HEK293T (cell line): ENCODE measurements at regions not wholly inside any gene's neighbourhood (a gene's known extent, or its start where the extent isn't known, plus 50 kb on each side); places are given as distances from the start of the nearest gene placed in this dataset.

Source experiments
- CTCF ChIA-PET: fragments of 350-600 bp; formaldehyde crosslinking; extraction: SDS; loops from one replicate; lab custom pipeline; 2021; ENCODE audit warnings: antibody characterized with exemption, inconsistent platforms; lab: Yijun Ruan, JAX
- POLR2A ChIA-PET: fragments of 350-600 bp; formaldehyde crosslinking; extraction: SDS; loops from one replicate; lab custom pipeline; 2020; ENCODE audit warnings: antibody characterized with exemption, inconsistent platforms; lab: Yijun Ruan, JAX
- DNase-seq: peaks from one replicate; pipeline ENCODE4 v3.0.0; 2012; ENCODE audit warnings: mixed read lengths; ENCODE audit errors: extremely low spot score
- ARNT ChIP-seq: fragments of 450-650 bp; IDR thresholded peaks from 2 replicates; pipeline ENCODE4 v1.6.1; 2017; ENCODE audit warnings: mild to moderate bottlenecking
- BHLHE40 ChIP-seq: fragments of 450-650 bp; IDR thresholded peaks from 2 replicates; pipeline ENCODE4 v1.6.1; 2016; ENCODE audit warnings: mild to moderate bottlenecking, moderate library complexity, borderline replicate concordance
- CTBP1 ChIP-seq: fragments of 450-650 bp; IDR thresholded peaks from 2 replicates; pipeline ENCODE4 v1.6.1; 2016; ENCODE audit warnings: borderline replicate concordance
- ELF4 ChIP-seq: fragments of 450-650 bp; IDR thresholded peaks from 2 replicates; pipeline ENCODE4 v1.6.1; 2017; ENCODE audit warnings: antibody characterized with exemption
- FOXA1 ChIP-seq: fragments of 450-650 bp; IDR thresholded peaks from 2 replicates; pipeline ENCODE4 v1.6.1; 2016; ENCODE audit warnings: mild to moderate bottlenecking
- FOXK2 ChIP-seq: fragments of 450-650 bp; IDR thresholded peaks from 2 replicates; pipeline ENCODE4 v1.6.1; 2016; ENCODE audit warnings: mild to moderate bottlenecking
- FOXM1 ChIP-seq: fragments of 450-650 bp; IDR thresholded peaks from 2 replicates; pipeline ENCODE4 v1.6.1; 2017; ENCODE audit warnings: mild to moderate bottlenecking, borderline replicate concordance
- HDGF ChIP-seq: fragments of 450-650 bp; IDR thresholded peaks from 2 replicates; pipeline ENCODE4 v1.6.1; 2017; ENCODE audit warnings: antibody characterized with exemption, borderline replicate concordance
- L3MBTL2 ChIP-seq: fragments of 450-650 bp; conservative IDR thresholded peaks from 2 replicates; pipeline ENCODE4 v1.6.1; 2016; ENCODE audit warnings: mild to moderate bottlenecking
- LEF1 ChIP-seq: fragments of 450-650 bp; IDR thresholded peaks from 2 replicates; pipeline ENCODE4 v1.6.1; 2017; ENCODE audit warnings: mild to moderate bottlenecking, borderline replicate concordance
- NFRKB ChIP-seq: fragments of 450-650 bp; IDR thresholded peaks from 2 replicates; pipeline ENCODE4 v1.6.1; 2016; ENCODE audit warnings: mild to moderate bottlenecking, moderate library complexity
- PKNOX1 ChIP-seq: fragments of 450-650 bp; IDR thresholded peaks from 2 replicates; pipeline ENCODE4 v1.6.1; 2016
- SP1 ChIP-seq: fragments of 450-650 bp; IDR thresholded peaks from 2 replicates; pipeline ENCODE4 v1.6.1; 2017
- SUZ12 ChIP-seq: fragments of 450-650 bp; IDR thresholded peaks from 2 replicates; pipeline ENCODE4 v1.6.1; 2016; ENCODE audit warnings: mild to moderate bottlenecking
- TARDBP ChIP-seq: fragments of 450-650 bp; IDR thresholded peaks from 2 replicates; pipeline ENCODE4 v1.6.1; 2016
- ZNF384 ChIP-seq: fragments of 450-650 bp; IDR thresholded peaks from 2 replicates; pipeline ENCODE4 v1.6.1; 2016

- POLR2A ChIA-PET: no interaction called here
- CTCF ChIA-PET: no interaction called here
- no peak for DNase-seq
These were observed 649.4 kb upstream of the KIRREL3 start for GRCh38 chr11:127649958-127650357.

DNA sequence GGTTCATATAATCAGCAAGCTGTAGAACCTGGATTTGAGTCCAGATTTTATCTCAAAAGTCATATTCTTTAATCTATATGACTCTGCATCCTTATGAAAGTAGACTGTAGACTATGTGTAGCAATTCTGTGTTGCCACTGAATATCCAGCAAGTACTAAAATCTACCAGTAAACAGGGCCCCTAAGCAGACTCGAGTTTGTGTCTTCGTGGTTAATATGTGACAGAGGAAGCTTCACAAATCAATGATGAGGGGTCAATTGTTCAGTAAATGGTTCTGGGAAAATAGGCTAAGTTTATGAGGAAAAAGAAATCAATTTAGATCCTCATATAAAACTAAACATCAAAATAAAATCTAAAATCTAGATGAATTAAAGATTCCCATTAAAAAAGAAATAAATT, 648.5 kb upstream of the KIRREL3 start:
- CTCF ChIA-PET: no interaction called here
- no peak for TF ChIP-seq L3MBTL2
- no peak for TF ChIP-seq FOXK2
- TF ChIP-seq TARDBP: no peak
- no peak for TF ChIP-seq CTBP1
- TF ChIP-seq FOXA1: no peak
- no peak for TF ChIP-seq FOXM1
- no peak for TF ChIP-seq ARNT
- TF ChIP-seq SP1: no peak
- TF ChIP-seq PKNOX1: no peak
- TF ChIP-seq HDGF: no peak
- no peak for TF ChIP-seq NFRKB
- TF ChIP-seq BHLHE40: no peak
- TF ChIP-seq ELF4: no peak
- no peak for TF ChIP-seq SUZ12
- no peak for TF ChIP-seq ZNF384
- TF ChIP-seq LEF1: no peak
- POLR2A ChIA-PET: no interaction called here
- DNase-seq: no peak

More at GRCh38 chr11:127649958-127650357, 649.4 kb upstream of the KIRREL3 start:
- TF ChIP-seq LEF1: no peak
- no peak for TF ChIP-seq SUZ12
- no peak for TF ChIP-seq TARDBP
- TF ChIP-seq L3MBTL2: no peak
- no peak for TF ChIP-seq BHLHE40
- TF ChIP-seq ZNF384: no peak
- TF ChIP-seq FOXM1: no peak
- no peak for TF ChIP-seq CTBP1
- TF ChIP-seq FOXA1: no peak
- no peak for TF ChIP-seq HDGF
- no peak for TF ChIP-seq ELF4
- no peak for TF ChIP-seq SP1
- TF ChIP-seq NFRKB: no peak
- no peak for TF ChIP-seq FOXK2
- no peak for TF ChIP-seq ARNT
- TF ChIP-seq PKNOX1: no peak

GRCh38 chr11:127648583-127648982, 648.0 kb upstream of the KIRREL3 start:
- no peak for DNase-seq
- POLR2A ChIA-PET: no interaction called here
- CTCF ChIA-PET: no interaction called here
- TF ChIP-seq FOXK2: no peak
- no peak for TF ChIP-seq CTBP1
- TF ChIP-seq L3MBTL2: no peak
- no peak for TF ChIP-seq PKNOX1
- TF ChIP-seq SUZ12: no peak

DNA sequence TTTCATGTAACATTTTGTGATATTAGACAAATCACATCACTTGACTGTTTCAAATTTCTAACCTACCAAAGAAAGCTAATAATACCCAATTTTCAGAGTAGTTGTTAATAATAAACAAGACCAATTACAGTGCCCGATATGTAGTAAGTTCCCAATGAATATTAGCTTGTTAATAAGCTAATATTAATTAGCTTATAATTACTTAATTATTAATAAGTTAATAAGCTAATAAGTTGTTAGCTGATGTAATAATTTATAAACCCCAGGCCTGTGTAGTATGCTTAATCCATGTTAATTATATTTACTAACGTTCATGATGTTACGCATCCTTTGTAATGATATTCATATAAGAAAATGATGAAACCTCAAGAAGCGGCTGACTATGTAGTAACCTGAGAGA, 643.8 kb upstream of the KIRREL3 start:
- TF ChIP-seq FOXA1: no peak
- no peak for TF ChIP-seq ELF4
- TF ChIP-seq BHLHE40: no peak
- no peak for TF ChIP-seq CTBP1
- no peak for TF ChIP-seq FOXM1
- TF ChIP-seq ARNT: no peak
- TF ChIP-seq LEF1: no peak
- no peak for TF ChIP-seq L3MBTL2
- no peak for TF ChIP-seq TARDBP
- no peak for TF ChIP-seq SUZ12
- no peak for TF ChIP-seq HDGF
- TF ChIP-seq PKNOX1: no peak
- TF ChIP-seq SP1: no peak
- TF ChIP-seq ZNF384: no peak
- TF ChIP-seq FOXK2: no peak
- TF ChIP-seq NFRKB: no peak
- ChIA-PET CTCF (no interaction called here), POLR2A (no interaction called here)
- no peak for DNase-seq

GRCh38 chr11:127643268-127644058, 642.9 kb upstream of the KIRREL3 start:
- TF ChIP-seq TARDBP (no peak), ZNF384 (no peak), L3MBTL2 (no peak), ARNT (no peak), NFRKB (no peak), FOXM1 (no peak), ELF4 (no peak), SUZ12 (no peak), CTBP1 (no peak), FOXA1 (no peak), SP1 (no peak), BHLHE40 (no peak), PKNOX1 (no peak), FOXK2 (no peak), LEF1 (no peak), HDGF (no peak)
- CTCF ChIA-PET: no interaction called here
- POLR2A ChIA-PET: no interaction called here
- DNase-seq: no peak
